OCI-LY7 (cell line): ENCODE measurements at regions not wholly inside any gene's neighbourhood (a gene's known extent, or its start where the extent isn't known, plus 50 kb on each side); places are given as distances from the start of the nearest gene placed in this dataset.

Experiments used
- EZH2phosphoT487 ChIP-seq: fragments of 200-600 bp; sonication (generic); IDR thresholded peaks from 2 replicates; pipeline ENCODE4 v1.6.1; 2018; ENCODE audit warnings: low read depth, borderline replicate concordance, mild to moderate bottlenecking, mixed run types, antibody characterized with exemption, low read length, moderate library complexity, mixed read lengths
- TF ChIP-seq, protein P1 (sequence below): fragments of 200-600 bp; sonication (generic); conservative IDR thresholded peaks from 2 replicates; pipeline ENCODE4 v1.5.1; 2014; ENCODE audit warnings: mild to moderate bottlenecking, antibody characterized with exemption, low read length, moderate library complexity, mixed read lengths

DNA sequence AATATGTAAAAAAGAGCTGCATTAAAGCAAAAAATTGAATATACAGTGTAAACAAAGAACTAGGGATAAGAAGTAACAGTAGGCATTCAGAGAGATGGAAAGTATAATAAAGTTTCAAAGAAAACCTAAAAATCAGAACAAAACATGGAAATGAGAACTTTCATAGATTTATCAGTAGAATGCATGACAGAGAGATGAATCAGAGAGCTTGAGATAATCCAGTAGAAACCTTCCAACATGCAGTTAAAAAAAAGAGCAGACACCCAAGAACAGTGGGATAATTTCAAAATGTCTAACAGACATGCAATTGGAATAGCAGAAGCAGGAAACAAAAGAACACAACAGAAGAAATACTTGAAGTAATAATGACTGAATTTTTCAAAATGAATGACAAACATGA, 1384.2 kb downstream of the CDH11 start:
- TF ChIP-seq, protein P1, sequence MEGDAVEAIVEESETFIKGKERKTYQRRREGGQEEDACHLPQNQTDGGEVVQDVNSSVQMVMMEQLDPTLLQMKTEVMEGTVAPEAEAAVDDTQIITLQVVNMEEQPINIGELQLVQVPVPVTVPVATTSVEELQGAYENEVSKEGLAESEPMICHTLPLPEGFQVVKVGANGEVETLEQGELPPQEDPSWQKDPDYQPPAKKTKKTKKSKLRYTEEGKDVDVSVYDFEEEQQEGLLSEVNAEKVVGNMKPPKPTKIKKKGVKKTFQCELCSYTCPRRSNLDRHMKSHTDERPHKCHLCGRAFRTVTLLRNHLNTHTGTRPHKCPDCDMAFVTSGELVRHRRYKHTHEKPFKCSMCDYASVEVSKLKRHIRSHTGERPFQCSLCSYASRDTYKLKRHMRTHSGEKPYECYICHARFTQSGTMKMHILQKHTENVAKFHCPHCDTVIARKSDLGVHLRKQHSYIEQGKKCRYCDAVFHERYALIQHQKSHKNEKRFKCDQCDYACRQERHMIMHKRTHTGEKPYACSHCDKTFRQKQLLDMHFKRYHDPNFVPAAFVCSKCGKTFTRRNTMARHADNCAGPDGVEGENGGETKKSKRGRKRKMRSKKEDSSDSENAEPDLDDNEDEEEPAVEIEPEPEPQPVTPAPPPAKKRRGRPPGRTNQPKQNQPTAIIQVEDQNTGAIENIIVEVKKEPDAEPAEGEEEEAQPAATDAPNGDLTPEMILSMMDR, result no peak
- TF ChIP-seq EZH2phosphoT487, result no peak
